NOMO-1 treated with dmso at 0.1 percent for 144 hours (cell line): ENCODE measurements at regions not wholly inside any gene's neighbourhood (a gene's known extent, or its start where the extent isn't known, plus 50 kb on each side); places are given as distances from the start of the nearest gene placed in this dataset.

ENCODE experiments used
- DNase-seq: peaks from one replicate; lab custom pipeline; 2025; ENCODE audit not compliant: unreplicated experiment; lab: John Stamatoyannopoulos, UW

GRCh38 chr16:62105244-62105643 lies 69.0 kb upstream of the CDH8 start:
- DNase-seq, result no peak

DNA sequence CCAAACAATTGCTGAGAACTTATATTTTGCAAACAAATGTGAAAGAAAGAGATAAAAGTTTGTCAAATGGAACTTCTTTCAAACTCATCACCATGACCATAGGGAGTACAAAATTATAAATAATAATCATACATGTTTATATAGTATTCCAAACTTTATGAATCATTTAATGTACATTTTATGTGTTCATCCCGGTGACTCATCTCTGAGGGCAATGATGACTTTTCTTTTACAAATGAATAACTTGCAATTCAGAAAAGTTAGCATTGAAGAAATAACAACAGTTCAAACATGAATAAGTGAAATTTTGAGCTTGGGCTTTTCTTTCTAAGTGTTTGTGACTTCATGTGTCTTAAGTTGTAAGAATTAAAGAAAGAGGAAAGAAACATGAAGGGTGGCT lies 66.3 kb upstream of the CDH8 start:
- no peak for DNase-seq

DNA sequence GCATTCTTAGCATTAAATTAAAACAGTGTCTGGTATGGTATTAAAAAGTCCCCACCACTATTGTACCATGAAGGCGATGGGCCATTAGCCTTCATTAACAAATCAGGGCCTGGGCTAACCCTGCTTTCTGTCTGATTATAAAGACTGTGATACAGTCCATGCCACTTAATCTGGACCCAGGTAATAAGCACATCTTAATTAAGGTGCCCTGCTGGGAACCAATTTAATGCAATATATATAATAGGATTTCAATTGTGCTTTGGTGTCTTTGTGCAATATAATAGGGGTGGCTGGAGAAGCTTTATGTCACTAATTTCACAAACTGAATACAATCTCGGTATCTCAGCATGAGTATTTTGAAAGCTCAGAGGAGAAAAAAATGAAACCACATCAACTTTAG lies 64.4 kb upstream of the CDH8 start:
- DNase-seq, result no peak

DNA sequence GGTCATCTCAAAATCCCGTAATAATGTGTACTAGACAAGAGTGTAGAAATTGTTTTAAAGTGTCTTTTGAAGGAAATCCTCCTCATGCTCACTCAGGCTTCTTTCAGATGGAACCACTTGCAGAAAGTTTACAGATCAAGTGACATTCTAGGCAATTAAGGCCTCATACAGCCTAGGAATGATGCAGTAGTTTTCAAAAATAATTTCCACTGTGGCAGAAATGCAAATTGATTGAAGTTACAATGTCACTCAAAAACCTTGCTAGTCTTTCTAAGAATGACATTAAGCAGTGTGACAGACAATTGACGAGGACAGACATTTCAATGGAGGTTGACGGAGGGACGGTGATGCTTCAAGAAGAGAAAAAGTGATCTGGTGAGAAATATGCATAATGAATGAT lies 53.5 kb upstream of the CDH8 start:
- no peak for DNase-seq

DNA sequence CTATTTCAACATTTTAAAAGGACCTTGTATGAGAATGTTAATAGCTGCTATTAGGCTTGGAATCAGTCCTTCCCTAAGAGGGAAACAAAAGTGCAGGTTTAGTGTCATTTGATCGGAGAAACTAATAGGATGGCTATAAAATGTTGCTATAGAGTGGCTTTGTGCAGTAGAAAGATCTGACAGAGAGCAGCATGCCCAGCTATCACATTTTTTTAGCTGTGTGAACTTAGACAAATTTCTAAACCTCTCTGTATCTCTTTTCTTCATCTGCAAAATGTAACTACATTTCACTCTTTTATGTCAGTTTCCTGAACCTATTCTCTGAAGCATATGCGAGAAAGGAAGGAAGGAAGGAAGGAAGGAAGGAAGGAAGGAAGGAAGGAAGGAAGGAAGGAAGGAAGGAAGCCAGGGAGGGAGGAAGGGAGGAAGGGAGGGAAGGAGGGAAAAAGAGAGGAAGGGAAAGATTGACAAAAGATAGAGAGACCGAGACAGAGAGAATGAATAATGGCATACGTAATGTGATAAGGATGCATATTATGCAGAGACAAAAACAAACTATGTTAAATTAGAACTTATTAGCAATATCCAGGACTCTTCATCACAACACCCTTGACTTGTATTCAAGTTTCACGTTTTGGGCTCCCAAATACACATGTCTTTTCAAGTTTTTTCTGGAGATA lies 52.6 kb upstream of the CDH8 start:
- DNase-seq, result no peak
